ENCODE measurements at regions not wholly inside any gene's neighbourhood (a gene's known extent, or its start where the extent isn't known, plus 50 kb on each side); places are given as distances from the start of the nearest gene placed in this dataset.

- no peak for DNase-seq
These were observed 55.3 kb upstream of the SLC30A5 start for GRCh38 chr5:69038539-69038938.

- DNase-seq, result no peak
These were observed 54.0 kb upstream of the SLC30A5 start for GRCh38 chr5:69039829-69040228.

- no peak for DNase-seq
These were observed 51.3 kb upstream of the SLC30A5 start for GRCh38 chr5:69042500-69042899.

GRCh38 chr5:69042915-69043654 lies 50.7 kb upstream of the SLC30A5 start:
- peak; percentile 84 for DNase-seq

- DNase-seq, result peak; percentile 15
These were observed 50.2 kb upstream of the SLC30A5 start for GRCh38 chr5:69043655-69043996.
